Omental fat pad (tissue), 3 donors: ENCODE measurements at regions not wholly inside any gene's neighbourhood (a gene's known extent, or its start where the extent isn't known, plus 50 kb on each side); places are given as distances from the start of the nearest gene placed in this dataset.
"Not testable (repeated sequence)": the region's sequence is repeated elsewhere in the genome, so short reads cannot be mapped to it uniquely, and the experiment has no call there.

ENCODE experiments used
- ATAC-seq: fragments of 150-250 bp; one replicate; pipeline ENCODE4 v1.9.1; 2016; ENCODE audit warnings: mild to moderate bottlenecking, moderate library complexity; ENCODE audit not compliant: low FRiP score
- DNase-seq: peaks from one replicate; pipeline ENCODE4 v3.0.0-alpha.2; 2019; ENCODE audit warnings: low spot score
- TF ChIP-seq, protein P1 (sequence below), 3 donors: fragments of 450-650 bp; IDR thresholded peaks; one replicate each; pipeline ENCODE4 v1.5.1; 2016 to 2017; ENCODE audit warnings: antibody characterized with exemption in 3 of 3, mild to moderate bottlenecking in 3 of 3, moderate library complexity in 2 of 3

DNA sequence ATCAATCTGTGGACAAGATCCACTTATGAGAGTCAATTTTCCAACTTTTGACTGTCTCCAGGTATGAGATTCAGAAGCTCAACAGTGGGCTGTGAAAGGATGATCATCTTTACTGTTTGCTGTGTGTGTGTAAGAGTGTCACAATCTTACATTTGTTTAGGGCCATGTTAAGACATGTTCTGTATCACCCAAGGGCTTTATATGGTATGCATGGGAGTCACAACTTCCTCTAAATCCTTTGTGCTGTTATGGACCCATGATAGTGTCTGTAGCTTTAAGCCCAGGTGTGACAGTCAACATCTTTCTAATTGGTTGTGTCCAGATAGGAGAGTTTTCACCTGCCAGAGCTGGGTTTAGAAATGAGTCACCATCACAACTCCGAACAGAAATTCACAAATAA lies 70.2 kb downstream of the ZNF726 start:
- ATAC-seq, DNase-seq: not testable (repeated sequence)

DNA sequence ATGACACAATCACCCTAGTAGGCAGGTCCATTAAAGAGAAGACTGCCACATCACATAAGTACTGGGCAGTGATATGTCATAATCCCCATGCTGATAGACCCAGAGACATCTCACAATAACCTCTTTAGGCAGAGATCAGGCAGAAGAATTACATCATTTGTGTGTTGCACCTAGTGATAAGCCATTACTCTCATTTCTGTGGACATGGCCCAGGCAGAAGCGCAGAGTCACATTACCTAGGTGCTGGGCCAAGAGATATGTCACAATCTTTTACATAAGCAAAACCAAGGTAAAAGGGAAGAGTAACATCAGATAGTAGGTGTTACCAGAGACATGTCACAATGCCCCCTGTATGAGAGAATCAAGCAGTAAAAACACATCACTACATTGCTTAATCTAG lies 71.9 kb downstream of the ZNF726 start:
- DNase-seq (no peak), ATAC-seq (no peak)
- TF ChIP-seq, protein P1, sequence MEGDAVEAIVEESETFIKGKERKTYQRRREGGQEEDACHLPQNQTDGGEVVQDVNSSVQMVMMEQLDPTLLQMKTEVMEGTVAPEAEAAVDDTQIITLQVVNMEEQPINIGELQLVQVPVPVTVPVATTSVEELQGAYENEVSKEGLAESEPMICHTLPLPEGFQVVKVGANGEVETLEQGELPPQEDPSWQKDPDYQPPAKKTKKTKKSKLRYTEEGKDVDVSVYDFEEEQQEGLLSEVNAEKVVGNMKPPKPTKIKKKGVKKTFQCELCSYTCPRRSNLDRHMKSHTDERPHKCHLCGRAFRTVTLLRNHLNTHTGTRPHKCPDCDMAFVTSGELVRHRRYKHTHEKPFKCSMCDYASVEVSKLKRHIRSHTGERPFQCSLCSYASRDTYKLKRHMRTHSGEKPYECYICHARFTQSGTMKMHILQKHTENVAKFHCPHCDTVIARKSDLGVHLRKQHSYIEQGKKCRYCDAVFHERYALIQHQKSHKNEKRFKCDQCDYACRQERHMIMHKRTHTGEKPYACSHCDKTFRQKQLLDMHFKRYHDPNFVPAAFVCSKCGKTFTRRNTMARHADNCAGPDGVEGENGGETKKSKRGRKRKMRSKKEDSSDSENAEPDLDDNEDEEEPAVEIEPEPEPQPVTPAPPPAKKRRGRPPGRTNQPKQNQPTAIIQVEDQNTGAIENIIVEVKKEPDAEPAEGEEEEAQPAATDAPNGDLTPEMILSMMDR (IDR thresholded peaks at IDR 0.05): no peak

DNA sequence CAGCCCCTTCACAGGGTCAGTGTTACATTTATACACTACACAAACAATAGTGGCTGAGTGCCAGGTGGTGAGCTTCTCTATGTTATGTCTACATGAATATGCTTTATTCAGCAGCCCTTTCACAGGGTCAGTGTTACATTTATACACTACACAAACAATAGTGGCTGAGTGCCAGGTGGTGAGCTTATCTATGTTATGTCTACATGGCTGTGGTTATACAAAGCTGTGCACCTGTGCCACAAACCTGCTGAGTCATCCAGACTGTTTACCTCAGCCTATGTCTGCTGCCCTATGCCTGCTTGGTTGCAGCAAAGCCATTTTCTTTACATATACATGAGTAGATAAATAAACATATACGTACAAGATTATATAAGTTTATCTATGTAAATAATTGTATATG lies 76.5 kb downstream of the ZNF726 start:
- DNase-seq: no peak
- TF ChIP-seq, protein P1 (IDR thresholded peaks at IDR 0.05): no peak
- ATAC-seq: no peak

DNA sequence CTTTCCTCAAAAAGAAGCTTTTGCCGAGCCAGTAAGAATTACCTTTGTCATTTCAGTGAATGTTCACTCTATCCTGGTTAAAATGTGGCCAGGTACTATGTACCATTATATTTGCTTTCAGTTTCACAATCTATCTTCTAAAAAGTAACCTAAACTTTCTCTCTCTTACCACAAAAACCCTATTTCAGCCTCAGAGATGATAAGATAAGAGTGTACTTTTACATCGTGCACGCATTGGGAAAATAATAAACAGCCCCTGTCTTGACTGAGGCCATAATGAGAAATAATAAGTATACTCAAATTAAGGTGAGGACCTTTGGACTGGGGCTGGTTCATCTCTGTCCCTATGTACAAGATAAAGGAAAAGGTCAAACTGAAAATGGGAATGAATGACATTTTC lies 77.7 kb downstream of the ZNF726 start:
- DNase-seq (no peak), ATAC-seq (no peak)
- TF ChIP-seq, protein P1 (IDR thresholded peaks at IDR 0.05): no peak

DNA sequence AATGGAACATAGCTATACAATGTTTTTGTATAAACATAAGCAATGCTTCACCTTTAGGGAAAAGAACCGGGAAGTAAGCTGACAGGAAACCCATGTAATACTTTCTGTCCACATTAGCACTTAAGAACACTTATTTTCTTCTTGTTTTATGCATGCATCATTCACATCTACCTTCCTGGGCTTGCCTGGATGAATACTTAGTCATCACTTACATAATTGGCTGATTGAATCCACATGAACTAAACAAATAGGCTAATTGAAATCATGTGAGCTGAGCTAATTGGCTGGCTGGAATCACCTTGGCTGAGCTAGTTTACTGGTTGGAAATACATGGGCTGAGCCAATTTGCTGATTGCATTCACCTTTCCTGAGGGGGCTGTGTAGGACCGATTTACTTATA lies 78.8 kb downstream of the ZNF726 start:
- TF ChIP-seq, protein P1 (IDR thresholded peaks at IDR 0.05): no peak
- no peak for DNase-seq
- no peak for ATAC-seq

DNA sequence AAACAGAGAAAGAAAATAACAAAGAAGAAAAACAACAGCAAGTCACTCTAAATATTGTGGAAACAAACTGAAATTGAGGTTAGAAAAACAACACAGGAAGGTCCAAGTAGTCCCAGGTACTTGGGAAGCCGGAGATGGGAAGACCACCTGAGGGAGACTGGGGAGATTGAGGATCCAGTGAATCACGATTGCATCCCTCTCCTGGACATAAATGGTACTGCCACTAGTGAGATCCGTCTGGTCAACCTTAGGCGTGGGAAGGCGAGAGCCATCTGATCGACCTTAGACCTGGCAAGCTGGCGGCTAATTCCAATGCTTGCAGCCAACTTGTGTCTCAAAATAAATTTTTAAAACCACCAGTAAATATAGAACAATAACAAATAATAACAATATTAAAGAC lies 81.9 kb downstream of the ZNF726 start:
- ATAC-seq: no peak
- DNase-seq: no peak
- TF ChIP-seq, protein P1 (IDR thresholded peaks at IDR 0.05): no peak

DNA sequence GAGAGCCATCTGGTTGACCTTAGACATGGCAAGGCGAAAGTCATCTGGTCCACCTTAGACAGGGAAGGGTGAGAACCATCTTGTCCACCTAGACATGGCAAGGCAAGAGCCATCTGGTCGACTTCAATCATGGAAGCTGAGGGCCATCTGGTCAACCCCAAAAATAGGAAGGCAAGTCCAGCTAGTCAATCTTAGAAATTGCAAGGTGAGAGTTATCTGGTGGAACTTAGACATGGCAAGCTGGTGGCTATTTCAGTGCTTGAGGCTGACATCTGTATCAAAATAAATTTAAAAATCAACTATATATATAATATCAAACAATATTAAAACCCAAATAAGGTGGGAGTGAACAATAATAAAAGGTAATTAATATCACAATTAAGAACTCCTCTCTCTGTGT lies 83.9 kb downstream of the ZNF726 start:
- TF ChIP-seq, protein P1 (IDR thresholded peaks at IDR 0.05): no peak
- no peak for ATAC-seq
- DNase-seq: no peak
